ENCODE measurements at regions not wholly inside any gene's neighbourhood (a gene's known extent, or its start where the extent isn't known, plus 50 kb on each side); places are given as distances from the start of the nearest gene placed in this dataset.

DNA sequence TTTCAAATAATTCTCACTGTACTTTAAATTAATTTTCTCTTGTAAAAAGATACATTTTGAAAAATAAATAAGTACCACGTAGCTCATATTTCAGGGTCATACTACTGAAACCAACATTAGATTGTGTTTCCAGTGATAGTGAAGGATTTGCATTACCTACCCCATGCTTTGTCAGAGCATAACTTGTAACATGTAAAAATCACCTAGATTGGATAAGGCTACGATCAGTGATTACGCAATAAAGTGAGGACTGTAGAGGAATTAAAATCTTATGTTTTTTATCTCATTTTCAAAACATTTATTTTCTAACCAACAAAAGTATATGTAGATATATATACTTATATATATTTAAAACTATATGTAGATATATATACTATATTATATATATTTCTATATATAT, 89.4 kb upstream of the VRK2 start:
- no peak for TF ChIP-seq ZNF768 (CRISPR knock-in tag; IDR thresholded peaks at IDR 0.05)
- TF ChIP-seq POLR2A (IDR thresholded peaks at IDR 0.05; ENCODE audit: insufficient read depth in 1 of 2, low read depth in 2 of 2, low read length in 2 of 2) = no peak
- TF ChIP-seq, protein P1, sequence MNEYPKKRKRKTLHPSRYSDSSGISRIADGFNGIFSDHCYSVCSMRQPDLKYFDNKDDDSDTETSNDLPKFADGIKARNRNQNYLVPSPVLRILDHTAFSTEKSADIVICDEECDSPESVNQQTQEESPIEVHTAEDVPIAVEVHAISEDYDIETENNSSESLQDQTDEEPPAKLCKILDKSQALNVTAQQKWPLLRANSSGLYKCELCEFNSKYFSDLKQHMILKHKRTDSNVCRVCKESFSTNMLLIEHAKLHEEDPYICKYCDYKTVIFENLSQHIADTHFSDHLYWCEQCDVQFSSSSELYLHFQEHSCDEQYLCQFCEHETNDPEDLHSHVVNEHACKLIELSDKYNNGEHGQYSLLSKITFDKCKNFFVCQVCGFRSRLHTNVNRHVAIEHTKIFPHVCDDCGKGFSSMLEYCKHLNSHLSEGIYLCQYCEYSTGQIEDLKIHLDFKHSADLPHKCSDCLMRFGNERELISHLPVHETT (CRISPR knock-in tag; conservative IDR thresholded peaks at IDR 0.05) = no peak
- no peak for TF ChIP-seq EP300 (IDR thresholded peaks at IDR 0.05; ENCODE audit: low read depth in 2 of 2, low read length in 2 of 2)
- no peak for TF ChIP-seq EP300 (CRISPR knock-in tag; IDR thresholded peaks at IDR 0.05; ENCODE audit: borderline replicate concordance)
- no peak for TF ChIP-seq U2AF2 (IDR thresholded peaks at IDR 0.05; ENCODE audit: low read depth, low read length)
- TF ChIP-seq, protein P2, sequence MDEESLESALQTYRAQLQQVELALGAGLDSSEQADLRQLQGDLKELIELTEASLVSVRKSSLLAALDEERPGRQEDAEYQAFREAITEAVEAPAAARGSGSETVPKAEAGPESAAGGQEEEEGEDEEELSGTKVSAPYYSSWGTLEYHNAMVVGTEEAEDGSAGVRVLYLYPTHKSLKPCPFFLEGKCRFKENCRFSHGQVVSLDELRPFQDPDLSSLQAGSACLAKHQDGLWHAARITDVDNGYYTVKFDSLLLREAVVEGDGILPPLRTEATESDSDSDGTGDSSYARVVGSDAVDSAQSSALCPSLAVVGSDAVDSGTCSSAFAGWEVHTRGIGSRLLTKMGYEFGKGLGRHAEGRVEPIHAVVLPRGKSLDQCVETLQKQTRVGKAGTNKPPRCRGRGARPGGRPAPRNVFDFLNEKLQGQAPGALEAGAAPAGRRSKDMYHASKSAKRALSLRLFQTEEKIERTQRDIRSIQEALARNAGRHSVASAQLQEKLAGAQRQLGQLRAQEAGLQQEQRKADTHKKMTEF (CRISPR knock-in tag; IDR thresholded peaks at IDR 0.05) = no peak
- TF ChIP-seq FOXP1 (IDR thresholded peaks at IDR 0.05) = no peak
- TF ChIP-seq FOXP1 (CRISPR knock-in tag; IDR thresholded peaks at IDR 0.05) = no peak
